ENCODE measurements at regions not wholly inside any gene's neighbourhood (a gene's known extent, or its start where the extent isn't known, plus 50 kb on each side); places are given as distances from the start of the nearest gene placed in this dataset.

DNA sequence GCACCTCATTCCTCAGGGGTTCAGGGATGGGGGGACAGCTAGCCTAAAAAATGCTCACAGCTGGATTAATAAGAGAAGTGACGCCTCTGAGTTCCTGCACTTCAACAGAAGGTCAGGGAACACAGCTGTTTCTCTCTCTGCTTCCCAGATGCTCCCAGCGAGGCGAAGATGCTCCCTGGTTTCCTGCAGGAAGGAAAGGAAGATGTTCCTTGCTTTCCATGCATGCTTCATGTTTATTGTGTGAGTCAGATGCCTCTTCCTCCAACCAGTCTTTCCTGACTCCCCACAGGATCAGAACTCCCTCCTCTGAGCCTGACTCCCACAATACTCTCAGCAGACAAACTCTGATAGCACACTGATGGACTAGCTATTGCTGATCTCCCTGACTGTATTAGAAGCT, 71.9 kb downstream of the MFAP3 start:
- TF ChIP-seq FOSL2 (IDR thresholded peaks at IDR 0.05; ENCODE audit: borderline replicate concordance, low read depth) = no peak
- TF ChIP-seq GATA2 (CRISPR knock-in tag; IDR thresholded peaks at IDR 0.05) = no peak
- TF ChIP-seq GABPA (IDR thresholded peaks at IDR 0.05; ENCODE audit: low read depth) = no peak
- no peak for TF ChIP-seq NFIC (IDR thresholded peaks at IDR 0.05; ENCODE audit: borderline replicate concordance)
- no peak for TF ChIP-seq RFX5 (IDR thresholded peaks at IDR 0.05; ENCODE audit: low read length)
- TF ChIP-seq, protein P1, sequence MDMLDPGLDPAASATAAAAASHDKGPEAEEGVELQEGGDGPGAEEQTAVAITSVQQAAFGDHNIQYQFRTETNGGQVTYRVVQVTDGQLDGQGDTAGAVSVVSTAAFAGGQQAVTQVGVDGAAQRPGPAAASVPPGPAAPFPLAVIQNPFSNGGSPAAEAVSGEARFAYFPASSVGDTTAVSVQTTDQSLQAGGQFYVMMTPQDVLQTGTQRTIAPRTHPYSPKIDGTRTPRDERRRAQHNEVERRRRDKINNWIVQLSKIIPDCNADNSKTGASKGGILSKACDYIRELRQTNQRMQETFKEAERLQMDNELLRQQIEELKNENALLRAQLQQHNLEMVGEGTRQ (IDR thresholded peaks at IDR 0.05; ENCODE audit: borderline replicate concordance, low read depth, low read length) = no peak
- no peak for TF ChIP-seq SMC3 (IDR thresholded peaks at IDR 0.05; ENCODE audit: low read depth, low read length)
- no peak for TF ChIP-seq TCF12 (IDR thresholded peaks at IDR 0.05)
- TF ChIP-seq FOXJ3 (CRISPR knock-in tag; IDR thresholded peaks at IDR 0.05) = no peak
- TF ChIP-seq, protein P2, sequence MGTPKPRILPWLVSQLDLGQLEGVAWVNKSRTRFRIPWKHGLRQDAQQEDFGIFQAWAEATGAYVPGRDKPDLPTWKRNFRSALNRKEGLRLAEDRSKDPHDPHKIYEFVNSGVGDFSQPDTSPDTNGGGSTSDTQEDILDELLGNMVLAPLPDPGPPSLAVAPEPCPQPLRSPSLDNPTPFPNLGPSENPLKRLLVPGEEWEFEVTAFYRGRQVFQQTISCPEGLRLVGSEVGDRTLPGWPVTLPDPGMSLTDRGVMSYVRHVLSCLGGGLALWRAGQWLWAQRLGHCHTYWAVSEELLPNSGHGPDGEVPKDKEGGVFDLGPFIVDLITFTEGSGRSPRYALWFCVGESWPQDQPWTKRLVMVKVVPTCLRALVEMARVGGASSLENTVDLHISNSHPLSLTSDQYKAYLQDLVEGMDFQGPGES (IDR thresholded peaks at IDR 0.05; ENCODE audit: low read depth, low read length) = no peak
- TF ChIP-seq, protein P3, sequence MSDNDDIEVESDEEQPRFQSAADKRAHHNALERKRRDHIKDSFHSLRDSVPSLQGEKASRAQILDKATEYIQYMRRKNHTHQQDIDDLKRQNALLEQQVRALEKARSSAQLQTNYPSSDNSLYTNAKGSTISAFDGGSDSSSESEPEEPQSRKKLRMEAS (IDR thresholded peaks at IDR 0.05; ENCODE audit: low read depth) = no peak
- TF ChIP-seq, protein P4, sequence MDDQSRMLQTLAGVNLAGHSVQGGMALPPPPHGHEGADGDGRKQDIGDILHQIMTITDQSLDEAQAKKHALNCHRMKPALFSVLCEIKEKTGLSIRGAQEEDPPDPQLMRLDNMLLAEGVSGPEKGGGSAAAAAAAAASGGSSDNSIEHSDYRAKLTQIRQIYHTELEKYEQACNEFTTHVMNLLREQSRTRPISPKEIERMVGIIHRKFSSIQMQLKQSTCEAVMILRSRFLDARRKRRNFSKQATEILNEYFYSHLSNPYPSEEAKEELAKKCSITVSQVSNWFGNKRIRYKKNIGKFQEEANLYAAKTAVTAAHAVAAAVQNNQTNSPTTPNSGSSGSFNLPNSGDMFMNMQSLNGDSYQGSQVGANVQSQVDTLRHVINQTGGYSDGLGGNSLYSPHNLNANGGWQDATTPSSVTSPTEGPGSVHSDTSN (IDR thresholded peaks at IDR 0.05) = no peak
- TF ChIP-seq SIN3A (IDR thresholded peaks at IDR 0.05; ENCODE audit: borderline replicate concordance, low read depth, low read length) = no peak
- TF ChIP-seq EP300 (IDR thresholded peaks at IDR 0.05; ENCODE audit: borderline replicate concordance in 1 of 2, low read depth in 1 of 2, low read length in 1 of 2) = no peak
- TF ChIP-seq POLR2AphosphoS5 (IDR thresholded peaks at IDR 0.05; ENCODE audit: low read depth, low read length) = no peak
- TF ChIP-seq RAD21 (IDR thresholded peaks at IDR 0.05; ENCODE audit: low read length) = no peak
- no peak for TF ChIP-seq YY1 (IDR thresholded peaks at IDR 0.05; ENCODE audit: low read depth)
- no peak for TF ChIP-seq MEF2A (IDR thresholded peaks at IDR 0.05; ENCODE audit: borderline replicate concordance, low read depth)
- no peaks in the 10 kb centered on the region for H3F3A ChIP-seq (replicated peaks; ENCODE audit: insufficient read depth)
- no peaks in the 10 kb centered on the region for H3K36me3 ChIP-seq (replicated peaks in 1 of 2; ENCODE audit: control insufficient read depth in 1 of 2, insufficient read depth in 2 of 2, low read length in 1 of 2)
- no peak for DNase-seq
- no peaks in the 10 kb centered on the region for H3K9me3 ChIP-seq
- WGBS (ENCODE audit: low lambda C conversion rate) = 40% methylated on average over 1 of the region's 3 CpGs
- no peak overlapping the region for H2AFZ ChIP-seq (ENCODE audit: low read depth)
- no peaks in the 10 kb centered on the region for H3K4me1 ChIP-seq (ENCODE audit: control insufficient read depth in 1 of 2, insufficient read depth in 2 of 2, low read depth in 1 of 2, low read length in 1 of 2)
- no peak overlapping the region for H3K9ac ChIP-seq
- H3K4me3 ChIP-seq (ENCODE audit: low read depth in 2 of 2, low read length in 1 of 2) = no peak overlapping the region
- POLR2A ChIA-PET = no interaction called here
- CTCF ChIA-PET = interaction anchor here (1.4 kb wide), 1 partner anchor 38 kb away, joined by 5 read pairs; no protein-coding TSS in a partner anchor
- H3K9me2 ChIP-seq = no peaks in the 10 kb centered on the region
- H3K27me3 ChIP-seq (ENCODE audit: insufficient read depth) = no peaks in the 10 kb centered on the region; the same call in 1 of the 2 replicates
- H4K20me1 ChIP-seq (ENCODE audit: insufficient read depth) = no peaks in the 10 kb centered on the region
- no peaks in the 10 kb centered on the region for H3K79me2 ChIP-seq (ENCODE audit: insufficient read depth)
- no peak overlapping the region for H3K4me2 ChIP-seq
- no peak overlapping the region for H3K27ac ChIP-seq (ENCODE audit: low read depth in 2 of 2, low read length in 1 of 2)
